HEK293T (cell line): ENCODE measurements at regions not wholly inside any gene's neighbourhood (a gene's known extent, or its start where the extent isn't known, plus 50 kb on each side); places are given as distances from the start of the nearest gene placed in this dataset.

Experiments
- CTCF ChIA-PET: fragments of 350-600 bp; formaldehyde crosslinking; extraction: SDS; loops from one replicate; lab custom pipeline; 2021; ENCODE audit warnings: antibody characterized with exemption, inconsistent platforms; lab: Yijun Ruan, JAX
- POLR2A ChIA-PET: fragments of 350-600 bp; formaldehyde crosslinking; extraction: SDS; loops from one replicate; lab custom pipeline; 2020; ENCODE audit warnings: antibody characterized with exemption, inconsistent platforms; lab: Yijun Ruan, JAX
- DNase-seq: peaks from one replicate; pipeline ENCODE4 v3.0.0; 2012; ENCODE audit warnings: mixed read lengths; ENCODE audit errors: extremely low spot score
- ARNT ChIP-seq: fragments of 450-650 bp; IDR thresholded peaks from 2 replicates; pipeline ENCODE4 v1.6.1; 2017; ENCODE audit warnings: mild to moderate bottlenecking
- BHLHE40 ChIP-seq: fragments of 450-650 bp; IDR thresholded peaks from 2 replicates; pipeline ENCODE4 v1.6.1; 2016; ENCODE audit warnings: mild to moderate bottlenecking, moderate library complexity, borderline replicate concordance
- CTBP1 ChIP-seq: fragments of 450-650 bp; IDR thresholded peaks from 2 replicates; pipeline ENCODE4 v1.6.1; 2016; ENCODE audit warnings: borderline replicate concordance
- ELF4 ChIP-seq: fragments of 450-650 bp; IDR thresholded peaks from 2 replicates; pipeline ENCODE4 v1.6.1; 2017; ENCODE audit warnings: antibody characterized with exemption
- FOXA1 ChIP-seq: fragments of 450-650 bp; IDR thresholded peaks from 2 replicates; pipeline ENCODE4 v1.6.1; 2016; ENCODE audit warnings: mild to moderate bottlenecking
- FOXK2 ChIP-seq: fragments of 450-650 bp; IDR thresholded peaks from 2 replicates; pipeline ENCODE4 v1.6.1; 2016; ENCODE audit warnings: mild to moderate bottlenecking
- FOXM1 ChIP-seq: fragments of 450-650 bp; IDR thresholded peaks from 2 replicates; pipeline ENCODE4 v1.6.1; 2017; ENCODE audit warnings: mild to moderate bottlenecking, borderline replicate concordance
- HDGF ChIP-seq: fragments of 450-650 bp; IDR thresholded peaks from 2 replicates; pipeline ENCODE4 v1.6.1; 2017; ENCODE audit warnings: antibody characterized with exemption, borderline replicate concordance
- L3MBTL2 ChIP-seq: fragments of 450-650 bp; conservative IDR thresholded peaks from 2 replicates; pipeline ENCODE4 v1.6.1; 2016; ENCODE audit warnings: mild to moderate bottlenecking
- LEF1 ChIP-seq: fragments of 450-650 bp; IDR thresholded peaks from 2 replicates; pipeline ENCODE4 v1.6.1; 2017; ENCODE audit warnings: mild to moderate bottlenecking, borderline replicate concordance
- NFRKB ChIP-seq: fragments of 450-650 bp; IDR thresholded peaks from 2 replicates; pipeline ENCODE4 v1.6.1; 2016; ENCODE audit warnings: mild to moderate bottlenecking, moderate library complexity
- PKNOX1 ChIP-seq: fragments of 450-650 bp; IDR thresholded peaks from 2 replicates; pipeline ENCODE4 v1.6.1; 2016
- SP1 ChIP-seq: fragments of 450-650 bp; IDR thresholded peaks from 2 replicates; pipeline ENCODE4 v1.6.1; 2017
- SUZ12 ChIP-seq: fragments of 450-650 bp; IDR thresholded peaks from 2 replicates; pipeline ENCODE4 v1.6.1; 2016; ENCODE audit warnings: mild to moderate bottlenecking
- TARDBP ChIP-seq: fragments of 450-650 bp; IDR thresholded peaks from 2 replicates; pipeline ENCODE4 v1.6.1; 2016
- ZNF384 ChIP-seq: fragments of 450-650 bp; IDR thresholded peaks from 2 replicates; pipeline ENCODE4 v1.6.1; 2016

DNA sequence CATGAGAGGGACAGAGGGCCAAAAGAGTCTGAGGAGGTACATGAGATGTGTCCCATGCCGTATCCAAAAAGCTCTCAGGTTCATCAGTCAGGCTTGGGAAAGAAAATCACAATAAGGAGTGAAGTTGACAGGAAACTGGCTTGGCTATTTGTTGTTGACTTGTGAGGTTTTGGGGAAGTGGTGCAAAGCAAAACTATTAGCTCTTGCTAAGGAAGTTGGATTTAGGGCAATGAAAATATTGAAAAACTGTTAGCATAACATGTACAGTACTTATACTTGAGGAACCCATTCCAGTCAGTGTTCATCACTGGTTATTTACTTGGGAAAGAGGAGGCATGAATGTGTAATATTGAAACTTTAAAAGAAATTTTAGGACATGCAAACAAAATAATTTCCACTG is 145.9 kb downstream of the DUSP6 start:
- POLR2A ChIA-PET = no interaction called here
- no peak for TF ChIP-seq CTBP1
- no peak for TF ChIP-seq ARNT
- no peak for TF ChIP-seq BHLHE40
- TF ChIP-seq ZNF384 = no peak
- TF ChIP-seq HDGF = no peak
- no peak for TF ChIP-seq FOXA1
- TF ChIP-seq FOXK2 = no peak
- TF ChIP-seq PKNOX1 = no peak
- no peak for TF ChIP-seq LEF1
- TF ChIP-seq SUZ12 = no peak
- no peak for TF ChIP-seq ELF4
- no peak for TF ChIP-seq TARDBP
- no peak for TF ChIP-seq L3MBTL2
- no peak for TF ChIP-seq FOXM1
- no peak for TF ChIP-seq SP1
- no peak for TF ChIP-seq NFRKB
- DNase-seq = no peak
- CTCF ChIA-PET = interaction anchor here (0.6 kb wide), 1 partner anchor 188 kb away, joined by 3 read pairs; no protein-coding TSS in a partner anchor

- DNase-seq = no peak
- CTCF ChIA-PET = interaction anchor here (0.6 kb wide), 1 partner anchor 189 kb away, joined by 3 read pairs; no protein-coding TSS in a partner anchor
- POLR2A ChIA-PET = no interaction called here
- no peak for TF ChIP-seq L3MBTL2
- TF ChIP-seq SP1 = no peak
- no peak for TF ChIP-seq ELF4
- no peak for TF ChIP-seq TARDBP
- no peak for TF ChIP-seq PKNOX1
- no peak for TF ChIP-seq FOXM1
- no peak for TF ChIP-seq ZNF384
- no peak for TF ChIP-seq FOXK2
- TF ChIP-seq HDGF = no peak
- no peak for TF ChIP-seq SUZ12
- no peak for TF ChIP-seq ARNT
- no peak for TF ChIP-seq NFRKB
- TF ChIP-seq FOXA1 = no peak
- TF ChIP-seq LEF1 = no peak
- TF ChIP-seq BHLHE40 = no peak
- no peak for TF ChIP-seq CTBP1
Measured at GRCh38 chr12:89205517-89205916, 146.8 kb downstream of the DUSP6 start.

- TF ChIP-seq FOXA1 (no peak), ELF4 (no peak), FOXK2 (no peak), ZNF384 (no peak), ARNT (no peak), SUZ12 (no peak), CTBP1 (no peak), PKNOX1 (no peak), NFRKB (no peak)
- ChIA-PET CTCF (no interaction called here), POLR2A (no interaction called here)
- DNase-seq = no peak
Measured at GRCh38 chr12:89203144-89203543, 149.2 kb downstream of the DUSP6 start.

DNA sequence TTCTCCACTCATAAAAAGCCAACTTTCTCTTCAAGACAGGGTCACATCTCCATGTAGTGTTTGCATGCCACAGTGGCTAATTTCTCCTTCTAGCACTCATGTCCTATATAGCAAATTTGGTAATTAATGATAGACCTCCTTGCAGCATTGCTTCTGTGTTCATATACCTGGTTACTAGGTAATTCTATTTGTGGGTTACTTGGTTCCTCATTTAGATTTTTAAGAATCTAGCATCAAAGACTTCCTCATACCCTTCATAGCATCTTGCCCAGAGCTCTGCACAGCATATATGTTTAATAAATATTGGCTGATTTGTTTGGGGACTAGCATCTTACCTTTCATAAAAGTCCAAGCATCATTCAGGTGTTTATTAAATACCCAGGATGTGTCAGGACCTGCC is 152.1 kb downstream of the DUSP6 start:
- no peak for TF ChIP-seq FOXM1
- ChIA-PET CTCF (no interaction called here), POLR2A (no interaction called here)
- DNase-seq = no peak

DNA sequence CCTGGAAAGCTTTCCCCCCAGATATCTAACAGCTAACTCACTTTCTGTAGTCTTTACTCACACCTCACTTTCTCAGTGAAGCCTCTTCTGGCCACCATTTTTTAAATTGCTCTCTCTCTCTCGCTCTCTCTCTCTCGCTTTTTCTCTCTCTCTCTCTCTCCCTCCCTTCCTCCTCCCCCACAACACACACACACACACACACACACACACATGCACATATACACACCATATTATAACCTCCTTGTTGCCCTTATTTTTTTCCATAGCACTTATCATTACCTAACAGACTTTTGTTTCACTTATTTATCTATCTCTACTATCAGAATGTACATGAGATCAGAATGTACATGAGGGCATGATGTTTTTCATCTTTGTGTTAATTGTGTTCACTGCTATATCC is 156.8 kb downstream of the DUSP6 start:
- TF ChIP-seq PKNOX1 = no peak
- TF ChIP-seq TARDBP = no peak
- no peak for TF ChIP-seq ELF4
- no peak for TF ChIP-seq L3MBTL2
- TF ChIP-seq HDGF = no peak
- no peak for TF ChIP-seq FOXA1
- TF ChIP-seq FOXK2 = no peak
- TF ChIP-seq ARNT = no peak
- no peak for TF ChIP-seq LEF1
- no peak for TF ChIP-seq SP1
- TF ChIP-seq ZNF384 = no peak
- no peak for TF ChIP-seq BHLHE40
- TF ChIP-seq CTBP1 = no peak
- TF ChIP-seq SUZ12 = no peak
- no peak for TF ChIP-seq FOXM1
- no peak for TF ChIP-seq NFRKB
- CTCF ChIA-PET = no interaction called here

DNA sequence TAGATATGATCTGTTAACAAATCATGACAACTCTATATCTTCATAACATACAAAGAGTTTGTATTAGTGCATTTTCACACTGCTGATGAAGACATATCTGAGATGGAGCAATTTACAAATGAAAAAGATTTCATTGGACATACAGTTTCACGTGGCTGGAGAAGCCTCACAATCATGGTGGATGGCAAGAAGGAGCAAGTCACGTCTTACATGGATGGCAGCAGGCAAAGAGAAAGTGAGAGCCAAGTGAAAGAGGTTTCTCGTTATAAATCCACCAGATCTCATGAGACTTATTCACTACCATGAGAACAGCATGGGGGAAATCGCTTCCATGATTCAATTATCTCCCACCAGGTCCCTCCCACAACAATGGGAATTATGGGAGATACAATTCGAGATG is 157.6 kb downstream of the DUSP6 start:
- TF ChIP-seq ZNF384 (no peak), FOXM1 (no peak), FOXA1 (no peak), FOXK2 (no peak), ARNT (no peak), HDGF (no peak), CTBP1 (no peak), TARDBP (no peak), L3MBTL2 (no peak), SUZ12 (no peak), LEF1 (no peak), PKNOX1 (no peak)
- POLR2A ChIA-PET = no interaction called here
- DNase-seq = no peak
- CTCF ChIA-PET = no interaction called here

More for the DNA sequence above, 156.8 kb downstream of the DUSP6 start:
- POLR2A ChIA-PET = no interaction called here
- no peak for DNase-seq
